ENCODE measurements at regions not wholly inside any gene's neighbourhood (a gene's known extent, or its start where the extent isn't known, plus 50 kb on each side); places are given as distances from the start of the nearest gene placed in this dataset.

- no peak overlapping the region for H2AFZ ChIP-seq (ENCODE audit: low read depth, low read length)
- no peak for TF ChIP-seq MAX (IDR thresholded peaks at IDR 0.05; ENCODE audit: insufficient read depth, insufficient read length)
- peak; percentile 4 to 20 for TF ChIP-seq CTCF (IDR thresholded peaks at IDR 0.05; ENCODE audit: extremely low read depth in 1 of 2, insufficient read depth in 1 of 2, low read depth in 1 of 2, low read length in 2 of 2)
- dilution Hi-C loops (cut with MboI; ENCODE audit: extremely low pct_ligation_motif_present, low sequenced_read_pairs) (no loop called here), intact Hi-C loops (cut with micrococcal nuclease) (loop anchor here (1.0 kb wide), 1 partner anchor 171 kb away; no protein-coding TSS in a partner anchor)
- no peaks in the 10 kb centered on the region for H3K4me1 ChIP-seq (ENCODE audit: control insufficient read depth, extremely low read depth, insufficient read depth, low read length)
- H3K36me3 ChIP-seq (ENCODE audit: control insufficient read depth in 2 of 2, extremely low read depth in 1 of 2, insufficient read depth in 2 of 2, low read length in 2 of 2): no peaks in the 10 kb centered on the region
- no peak overlapping the region for H3K27ac ChIP-seq (ENCODE audit: insufficient read depth, low read depth, low read length)
- ChIA-PET CTCF (no interaction called here), POLR2A (no interaction called here)
- H3K4me3 ChIP-seq (replicated peaks in 1 of 3; ENCODE audit: insufficient read depth in 1 of 3, low read depth in 1 of 3, low read length in 3 of 3): no peak overlapping the region
- no peaks in the 10 kb centered on the region for H3K9me1 ChIP-seq (replicated peaks; ENCODE audit: control insufficient read depth, extremely low read depth, insufficient read depth, low read length)
- H4K20me1 ChIP-seq (replicated peaks; ENCODE audit: control insufficient read depth, extremely low read depth, insufficient read depth, low read length): no peaks in the 10 kb centered on the region
- H3K27me3 ChIP-seq (ENCODE audit: control insufficient read depth in 2 of 2, insufficient read depth in 2 of 2, low read length in 2 of 2): no peaks in the 10 kb centered on the region
- peaks cover 3% of the 10 kb centered on the region for H3K9me3 ChIP-seq (replicated peaks; ENCODE audit: control insufficient read depth, insufficient read depth, low read length)
- DNase-seq (ENCODE audit: low read depth, low spot score) (no peak), FAIRE-seq (no peak)
- no peaks in the 10 kb centered on the region for H3K79me2 ChIP-seq (ENCODE audit: control insufficient read depth, insufficient read depth, low read length)
- no TSS peak for BruUV-seq (replicated peaks)
- H3K9ac ChIP-seq (replicated peaks; ENCODE audit: extremely low read depth, insufficient read depth, low read length): no peak overlapping the region
- H3K4me2 ChIP-seq (ENCODE audit: insufficient read depth, low read length): no peak overlapping the region
Measured at GRCh38 chr9:78958892-78959291, 612.9 kb upstream of the TLE4 start.

GRCh38 chr9:78962156-78962555 lies 609.6 kb upstream of the TLE4 start:
- H4K20me1 ChIP-seq (replicated peaks; ENCODE audit: control insufficient read depth, extremely low read depth, insufficient read depth, low read length): no peaks in the 10 kb centered on the region
- no peaks in the 10 kb centered on the region for H3K79me2 ChIP-seq (ENCODE audit: control insufficient read depth, insufficient read depth, low read length)
- no peak overlapping the region for H3K27ac ChIP-seq (ENCODE audit: insufficient read depth, low read depth, low read length)
- no TSS peak for BruUV-seq (replicated peaks)
- H3K27me3 ChIP-seq (ENCODE audit: control insufficient read depth in 2 of 2, insufficient read depth in 2 of 2, low read length in 2 of 2): no peaks in the 10 kb centered on the region
- intact Hi-C loops (cut with micrococcal nuclease): no loop called here
- H3K9me1 ChIP-seq (replicated peaks; ENCODE audit: control insufficient read depth, extremely low read depth, insufficient read depth, low read length): no peaks in the 10 kb centered on the region
- no peak for DNase-seq (ENCODE audit: low read depth, low spot score)
- no peak overlapping the region for H2AFZ ChIP-seq (ENCODE audit: low read depth, low read length)
- no peak overlapping the region for H3K4me2 ChIP-seq (ENCODE audit: insufficient read depth, low read length)
- TF ChIP-seq JUN (IDR thresholded peaks at IDR 0.05; ENCODE audit: borderline replicate concordance, insufficient read depth, insufficient read length, low read depth) (no peak), MAX (IDR thresholded peaks at IDR 0.05; ENCODE audit: insufficient read depth, insufficient read length) (no peak), FOS (IDR thresholded peaks at IDR 0.05; ENCODE audit: borderline replicate concordance, insufficient read depth, low read length) (no peak), CTCF (IDR thresholded peaks at IDR 0.05; ENCODE audit: extremely low read depth in 1 of 2, insufficient read depth in 1 of 2, low read depth in 1 of 2, low read length in 2 of 2) (no peak)
- no peak overlapping the region for H3K9ac ChIP-seq (replicated peaks; ENCODE audit: extremely low read depth, insufficient read depth, low read length)
- H3K4me3 ChIP-seq (replicated peaks in 1 of 3; ENCODE audit: insufficient read depth in 1 of 3, low read depth in 1 of 3, low read length in 3 of 3): no peak overlapping the region
- ChIA-PET CTCF (interaction anchor here (0.8 kb wide), 1 partner anchor 26 kb away, joined by 3 read pairs; no protein-coding TSS in a partner anchor), POLR2A (no interaction called here)
- dilution Hi-C loops (cut with MboI; ENCODE audit: extremely low pct_ligation_motif_present, low sequenced_read_pairs): no loop called here
- no peaks in the 10 kb centered on the region for H3K4me1 ChIP-seq (ENCODE audit: control insufficient read depth, extremely low read depth, insufficient read depth, low read length)
- no peaks in the 10 kb centered on the region for H3K36me3 ChIP-seq (ENCODE audit: control insufficient read depth in 2 of 2, extremely low read depth in 1 of 2, insufficient read depth in 2 of 2, low read length in 2 of 2)
- peaks cover 3% of the 10 kb centered on the region for H3K9me3 ChIP-seq (replicated peaks; ENCODE audit: control insufficient read depth, insufficient read depth, low read length)
- FAIRE-seq: no peak
